GM18502 (cell line): ENCODE measurements at regions not wholly inside any gene's neighbourhood (a gene's known extent, or its start where the extent isn't known, plus 50 kb on each side); places are given as distances from the start of the nearest gene placed in this dataset.
"Not testable (repeated sequence)": the region's sequence is repeated elsewhere in the genome, so short reads cannot be mapped to it uniquely, and the experiment has no call there.

Source experiments
- ATAC-seq: cut with Tn5 transposase; IDR thresholded peaks from one replicate; pipeline ENCODE4 v1.9.1; 2021; ENCODE audit warnings: mild to moderate bottlenecking; ENCODE audit not compliant: unreplicated experiment, poor library complexity

DNA sequence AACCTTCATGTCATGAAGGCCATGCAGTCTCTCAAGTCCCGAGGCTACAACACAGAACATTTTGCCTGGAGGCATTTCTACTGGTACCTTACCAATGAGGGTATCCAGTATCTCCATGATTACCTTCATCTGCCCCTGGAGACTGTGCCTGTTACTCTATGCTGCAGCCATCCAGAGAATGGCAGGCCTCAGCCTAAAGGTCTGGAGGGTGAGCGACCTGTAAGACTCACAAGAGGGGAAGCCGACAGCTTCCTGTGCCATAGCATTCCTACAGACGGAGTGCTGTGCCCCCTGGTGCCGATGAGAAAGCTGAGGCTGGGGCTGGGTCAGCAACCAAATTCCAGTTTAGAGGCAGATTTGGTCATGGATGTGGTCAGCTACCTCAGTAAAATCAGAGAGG lies 51.3 kb upstream of the CADPS start:
- ATAC-seq: no peak

- ATAC-seq: no peak
These were observed 53.0 kb upstream of the CADPS start for GRCh38 chr3:62928256-62928655.

- no peak for ATAC-seq
These were observed 54.6 kb upstream of the CADPS start for GRCh38 chr3:62929771-62930170.

DNA sequence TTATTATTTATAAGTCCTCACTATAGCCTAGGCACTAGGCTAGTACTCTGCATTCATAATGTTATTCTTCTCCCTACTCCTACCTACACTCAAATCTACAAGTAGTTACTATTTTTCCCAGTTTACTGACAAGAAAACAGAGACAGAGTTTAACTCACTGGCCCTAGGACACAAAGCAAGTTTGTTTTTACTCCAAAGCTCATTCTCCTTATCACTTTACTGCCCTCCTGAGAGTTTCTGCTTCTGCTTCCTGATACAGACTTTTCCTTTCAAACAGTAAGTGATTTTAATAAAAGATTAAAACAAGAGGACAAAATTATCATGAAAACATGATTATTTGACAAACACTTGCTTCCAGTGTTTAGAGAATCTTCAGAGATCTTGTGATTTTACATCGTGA lies 60.6 kb upstream of the CADPS start:
- ATAC-seq: no peak

DNA sequence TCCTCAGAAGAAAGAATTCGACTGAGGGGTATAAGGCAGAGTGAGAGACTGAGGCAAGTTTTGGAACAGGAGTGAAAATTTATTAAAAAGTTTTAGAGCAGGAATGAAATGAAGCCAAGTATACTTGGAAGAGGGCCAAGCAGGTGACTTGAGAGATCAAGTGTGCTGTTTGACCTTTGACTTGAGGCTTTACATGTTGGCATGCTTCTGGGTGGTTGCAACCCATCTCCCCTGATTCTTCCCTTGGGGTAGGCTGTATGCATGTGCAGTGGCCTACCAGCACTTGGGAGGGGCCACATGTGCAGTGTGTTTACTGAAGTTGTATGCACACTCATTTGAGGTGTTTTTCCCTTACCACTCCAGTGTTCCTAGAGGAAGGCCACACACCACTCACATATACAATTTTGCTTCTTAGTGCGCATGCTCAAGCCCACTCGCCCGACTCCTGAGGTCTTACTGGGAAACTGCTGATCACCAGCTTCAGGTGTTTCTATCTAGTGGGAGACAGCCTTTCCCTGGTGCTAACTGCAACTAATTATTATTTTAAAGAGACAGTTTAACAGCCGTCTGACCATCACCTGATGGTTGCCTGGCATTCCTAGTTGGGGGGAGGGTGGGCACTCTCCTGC lies 61.5 kb upstream of the CADPS start:
- ATAC-seq: no peak

DNA sequence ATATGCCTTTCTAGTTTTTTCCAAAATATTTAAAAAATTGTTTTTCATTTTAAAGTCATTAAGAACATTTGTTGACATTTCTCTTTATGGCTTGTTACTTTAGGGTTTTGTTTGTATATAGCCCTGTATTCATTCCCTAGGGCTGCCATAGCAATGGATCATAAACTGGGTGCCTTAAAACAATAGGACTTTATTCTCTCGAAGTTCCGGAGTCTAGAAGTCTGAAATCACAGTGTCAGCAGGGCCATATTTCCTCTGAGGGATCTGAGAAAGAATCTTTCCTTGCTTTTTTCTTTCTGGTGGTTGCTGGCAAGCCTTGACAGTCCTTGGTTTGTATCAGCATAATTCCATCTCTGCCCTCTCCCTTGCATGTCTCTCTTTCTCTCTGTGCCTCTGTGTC lies 63.4 kb upstream of the CADPS start:
- ATAC-seq: no peak

GRCh38 chr3:62939707-62940106 lies 64.5 kb upstream of the CADPS start:
- no peak for ATAC-seq

DNA sequence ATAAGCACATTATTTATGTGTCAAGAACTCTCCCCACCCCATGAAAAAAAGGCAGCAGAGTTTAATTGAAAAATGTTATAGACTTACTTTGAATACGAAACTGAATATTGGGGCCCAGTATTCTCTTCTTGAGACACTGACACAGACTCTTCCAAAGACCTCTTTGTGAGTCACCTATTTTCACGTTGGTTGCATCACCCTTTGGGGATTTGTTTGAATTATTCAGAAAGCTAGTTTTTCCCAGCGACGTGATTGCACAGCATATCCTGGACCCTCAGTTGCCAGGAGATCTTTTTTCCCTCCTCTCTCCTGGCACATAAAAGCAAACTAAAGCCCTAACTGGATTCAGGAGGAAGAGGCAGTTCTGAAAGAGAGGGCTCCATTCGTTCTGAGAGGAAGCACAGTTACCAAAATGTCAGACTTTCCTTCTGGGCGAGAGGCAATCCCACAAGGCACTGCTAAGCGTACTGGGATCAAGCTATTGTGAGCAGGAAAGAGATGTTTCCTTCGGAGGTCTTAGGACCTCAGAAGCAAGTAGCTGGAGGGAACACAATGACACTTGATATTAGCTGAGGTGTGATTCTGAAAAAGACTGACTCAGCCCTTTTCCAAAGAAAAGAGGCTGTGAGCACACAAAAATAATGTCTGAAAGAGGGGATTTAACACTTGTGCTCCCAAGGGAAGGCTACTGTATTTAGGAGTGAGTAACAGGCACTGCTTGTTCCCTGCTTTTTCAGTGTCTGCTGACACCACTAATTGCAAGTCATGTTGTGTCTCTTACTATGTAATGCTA lies 65.8 kb upstream of the CADPS start:
- ATAC-seq: no peak

DNA sequence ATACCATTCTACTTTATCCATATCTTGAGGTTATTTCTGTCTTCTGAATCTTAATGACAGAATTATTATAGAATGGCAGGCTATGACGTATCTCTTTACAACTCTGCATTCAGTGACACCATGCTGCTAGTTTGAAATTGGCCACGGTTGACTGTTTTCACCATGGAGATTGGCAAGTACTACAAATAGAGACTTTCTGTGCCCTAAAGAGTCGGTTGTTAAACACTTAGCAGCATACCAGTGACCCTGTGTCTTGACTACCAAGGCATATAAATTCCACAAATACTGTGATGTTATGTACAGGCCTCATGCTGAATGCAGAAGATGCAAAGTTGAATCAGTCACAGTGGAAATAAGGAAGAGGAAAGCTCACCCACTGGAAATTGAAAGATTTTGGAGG lies 67.0 kb upstream of the CADPS start:
- no peak for ATAC-seq

GRCh38 chr3:62942764-62943163 lies 67.5 kb upstream of the CADPS start:
- ATAC-seq: no peak

DNA sequence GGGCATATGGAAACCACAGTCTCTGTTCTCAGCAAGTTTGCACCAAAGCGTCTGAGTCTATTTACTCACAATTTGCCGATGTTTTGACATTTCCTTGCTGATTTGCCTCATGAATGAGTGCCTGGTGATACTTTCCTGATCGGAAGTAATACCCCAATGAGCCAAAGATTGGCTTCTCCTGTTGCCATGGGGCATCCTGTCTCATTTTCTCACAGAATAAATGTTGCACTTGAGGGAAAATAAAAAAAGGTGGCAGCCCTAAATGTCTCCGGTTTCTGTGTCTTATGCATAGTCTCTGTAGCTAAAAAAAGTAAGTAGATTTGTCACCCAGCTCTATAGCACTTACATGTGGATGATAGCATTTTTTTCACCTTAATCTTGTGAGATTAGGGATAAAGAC lies 73.7 kb upstream of the CADPS start:
- ATAC-seq: no peak

GRCh38 chr3:62950210-62950609 lies 75.0 kb upstream of the CADPS start:
- ATAC-seq: no peak

DNA sequence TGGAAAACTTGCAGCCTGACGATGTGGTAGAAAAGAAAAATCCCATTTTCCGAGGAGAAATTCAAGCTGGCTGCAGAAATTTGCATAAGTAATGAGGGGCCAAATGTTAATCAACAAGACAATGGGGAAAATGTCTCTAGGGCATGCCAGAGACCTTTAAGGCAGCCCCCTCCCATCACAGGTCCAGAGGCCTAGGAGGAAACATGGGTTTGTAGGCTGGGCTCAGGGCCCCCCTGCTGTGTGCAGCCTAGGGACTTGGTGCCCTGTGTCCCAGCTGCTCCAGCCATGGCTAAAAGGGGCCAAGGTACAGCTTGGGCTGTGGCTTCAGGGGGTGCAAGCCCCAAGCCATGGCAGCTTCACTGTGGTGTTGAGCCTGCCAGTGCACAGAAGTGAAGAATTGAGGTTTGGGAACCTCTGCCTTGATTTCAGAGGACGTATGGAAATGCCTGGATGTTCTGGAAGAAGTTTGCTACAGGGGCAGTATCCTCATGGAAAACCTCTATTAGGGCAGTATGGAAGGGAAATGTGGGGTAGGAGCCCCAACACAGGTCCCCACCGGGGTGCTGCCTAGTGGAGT lies 75.9 kb upstream of the CADPS start:
- no peak for ATAC-seq

- ATAC-seq: not testable (repeated sequence)
These were observed 76.7 kb upstream of the CADPS start for GRCh38 chr3:62951880-62952279.

- ATAC-seq: peak; percentile 96
These were observed 79.4 kb upstream of the CADPS start for GRCh38 chr3:62954580-62954979.

DNA sequence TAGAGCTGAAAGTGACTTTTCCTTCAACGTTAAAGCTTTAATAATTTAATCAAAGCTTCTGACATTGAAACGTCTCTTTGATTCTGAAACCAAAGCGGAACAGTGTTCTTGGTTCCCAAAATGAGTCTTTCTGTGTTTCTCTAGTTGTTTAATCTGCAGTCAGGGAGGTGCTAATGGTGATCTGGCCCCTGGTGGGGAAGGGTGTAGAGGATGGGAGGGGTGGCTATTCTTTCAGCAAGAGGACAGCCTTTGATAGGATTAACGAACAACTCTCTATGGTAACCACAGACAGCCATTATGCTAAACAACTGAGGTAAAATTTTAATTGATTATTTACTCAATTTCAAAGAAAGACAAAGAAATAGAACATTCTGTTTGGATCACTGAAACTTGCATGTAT lies 79.9 kb upstream of the CADPS start:
- no peak for ATAC-seq

GRCh38 chr3:62956411-62956810 lies 81.2 kb upstream of the CADPS start:
- no peak for ATAC-seq

DNA sequence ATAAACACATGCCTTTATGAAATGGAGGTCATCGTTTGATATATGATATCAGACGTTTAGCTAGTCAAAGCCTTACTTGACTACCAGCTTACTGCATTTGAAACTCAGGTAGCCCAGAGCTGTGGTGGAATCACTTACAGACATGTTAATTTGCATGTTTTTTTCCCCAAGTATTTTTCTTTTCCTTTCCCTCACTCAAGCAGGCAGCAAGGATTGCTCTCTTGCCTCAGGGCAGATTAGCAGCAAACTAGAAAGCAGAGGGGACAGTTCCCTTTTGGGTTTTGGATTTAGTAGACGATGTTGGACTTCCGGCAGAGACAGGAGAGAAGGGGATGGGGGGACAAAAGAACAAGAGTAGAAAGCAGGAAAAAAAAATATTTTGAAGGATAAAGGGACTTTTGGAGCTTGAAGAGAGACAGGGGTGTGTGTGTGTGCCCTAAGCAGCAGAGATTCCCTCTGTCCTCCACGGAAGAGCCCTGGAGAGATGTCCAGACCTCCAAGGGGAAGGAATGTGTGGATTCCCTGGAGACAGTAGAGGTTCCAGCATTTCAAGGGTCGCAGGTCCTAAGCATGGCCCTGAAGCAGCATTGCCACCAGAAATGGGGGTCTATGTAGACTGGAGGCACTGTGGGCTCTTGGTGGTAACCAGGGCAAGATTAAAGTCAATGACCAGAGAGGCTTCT lies 86.8 kb upstream of the CADPS start:
- no peak for ATAC-seq

DNA sequence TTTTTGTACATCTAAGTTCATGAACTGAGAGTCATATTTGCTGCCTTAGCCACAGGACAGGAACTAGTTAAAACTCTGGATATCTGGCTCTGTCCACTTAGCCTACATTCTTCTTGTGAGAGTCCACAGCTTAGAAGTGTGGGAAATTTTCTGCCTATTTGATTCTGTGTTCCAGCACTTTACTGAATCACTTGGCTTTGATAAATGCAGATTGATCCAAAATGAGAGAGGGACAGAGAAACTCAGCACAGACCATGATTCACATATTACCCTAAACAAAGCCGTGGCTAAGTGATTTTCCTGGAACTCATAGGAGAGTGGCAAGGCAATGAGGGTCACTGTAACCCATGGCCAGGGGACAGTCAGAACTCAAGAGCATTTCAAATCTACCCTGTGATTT lies 87.5 kb upstream of the CADPS start:
- no peak for ATAC-seq

DNA sequence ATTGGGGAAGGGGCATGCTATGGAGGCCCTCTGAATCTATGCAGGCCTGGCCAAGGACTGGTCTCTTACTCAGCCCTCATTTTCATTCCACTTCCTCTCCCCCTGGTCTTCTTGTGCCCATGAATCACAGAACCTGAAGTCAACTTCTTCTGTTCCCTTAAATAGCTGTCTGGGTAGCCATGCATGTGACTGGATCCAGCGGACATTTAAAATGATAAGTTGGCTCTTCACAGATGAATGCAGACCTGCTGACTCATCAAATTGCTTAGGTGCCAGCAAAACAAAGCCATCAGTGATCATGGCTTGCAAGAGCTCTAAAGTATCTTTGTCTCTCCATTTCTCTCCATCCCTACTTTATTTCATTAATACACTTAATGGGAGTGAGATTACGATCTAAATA lies 90.1 kb upstream of the CADPS start:
- ATAC-seq: no peak

DNA sequence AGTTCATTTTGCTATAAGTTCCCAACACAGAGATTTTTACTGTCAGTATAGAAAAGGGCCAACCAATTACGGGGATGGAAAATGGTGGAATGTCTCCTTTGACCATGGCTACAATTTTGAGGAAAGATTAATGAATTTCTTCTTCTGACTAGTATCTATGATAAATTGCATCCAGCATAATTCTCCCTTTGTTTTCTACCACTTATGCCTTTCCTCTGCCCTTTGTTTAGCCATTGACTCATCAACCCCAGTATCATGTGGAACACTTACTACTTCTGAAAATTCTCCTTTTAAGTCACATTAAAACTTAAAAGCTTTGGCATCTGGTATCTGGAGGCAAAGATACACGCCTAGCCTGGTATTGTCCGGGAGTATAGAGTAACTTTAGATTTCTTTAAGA lies 92.9 kb upstream of the CADPS start:
- no peak for ATAC-seq
